IMR-90 (cell line): ENCODE measurements at regions not wholly inside any gene's neighbourhood (a gene's known extent, or its start where the extent isn't known, plus 50 kb on each side); places are given as distances from the start of the nearest gene placed in this dataset.

ENCODE experiments used
- ATAC-seq: fragments of 200-7000 bp; cut with Tn5 transposase; 2 replicates; pipeline ENCODE4 v1.9.1; 2020; ENCODE audit warnings: low read depth, mild to moderate bottlenecking, moderate library complexity
- BruUV-seq: library from RNA; stranded (reverse); fragments of 400-500 nt; replicated peaks from 2 replicates; lab custom pipeline; 2021; lab: Mats Ljungman, UMichigan
- CTCF ChIA-PET: fragments of 300-600 bp; formaldehyde crosslinking; extraction: SDS; loops from one replicate; lab custom pipeline; 2021; ENCODE audit warnings: antibody characterized with exemption; lab: Yijun Ruan, JAX
- POLR2A ChIA-PET: fragments of 300-600 bp; sonication (Branson Sonifier 250); formaldehyde crosslinking; loops from one replicate; lab custom pipeline; 2022; ENCODE audit warnings: antibody characterized with exemption; ENCODE audit not compliant: unreplicated experiment; lab: Charles Lee
- DNase-seq: peaks from one replicate; pipeline ENCODE4 v3.0.0; 2013
- H2AFZ ChIP-seq: replicated peaks from 2 replicates; pipeline ENCODE3; 2013; ENCODE audit warnings: low read length, mild to moderate bottlenecking; ENCODE audit not compliant: poor library complexity
- H2AK5ac ChIP-seq: 2 replicates; pipeline ENCODE4 v1.6.1; 2013; ENCODE audit warnings: low read depth, low read length, inconsistent platforms
- H2AK9ac ChIP-seq: replicated peaks from 2 replicates; pipeline ENCODE3; 2013; ENCODE audit warnings: mild to moderate bottlenecking, low read depth, low read length, moderate library complexity; ENCODE audit not compliant: poor library complexity
- H2BK120ac ChIP-seq: 2 replicates; pipeline ENCODE4 v1.6.1; 2013; ENCODE audit warnings: low read depth, low read length, inconsistent platforms
- H2BK15ac ChIP-seq: 3 replicates; pipeline ENCODE4 v1.6.1; 2013; ENCODE audit warnings: low read depth, low read length, inconsistent platforms
- H2BK20ac ChIP-seq: 2 replicates; pipeline ENCODE4 v1.6.1; 2013; ENCODE audit warnings: low read depth, mild to moderate bottlenecking, inconsistent platforms, low read length, moderate library complexity
- H2BK5ac ChIP-seq: 2 replicates; pipeline ENCODE4 v1.6.1; 2013; ENCODE audit warnings: mild to moderate bottlenecking, low read depth, low read length, inconsistent platforms; ENCODE audit not compliant: poor library complexity, severe bottlenecking
- H3K14ac ChIP-seq: replicated peaks from 2 replicates; pipeline ENCODE4 v1.6.1; 2013; ENCODE audit warnings: low read depth, low read length, inconsistent platforms
- H3K18ac ChIP-seq: 2 replicates; pipeline ENCODE4 v1.6.1; 2013; ENCODE audit warnings: low read depth, low read length, control low read depth
- H3K23ac ChIP-seq: 2 replicates; pipeline ENCODE4 v1.6.1; 2013; ENCODE audit warnings: low read depth, low read length, inconsistent platforms
- H3K27ac ChIP-seq: 2 replicates; pipeline ENCODE4 v1.5.1; 2013; ENCODE audit warnings: mild to moderate bottlenecking, control low read depth, low read length; ENCODE audit not compliant: insufficient read depth
- H3K27me3 ChIP-seq: 2 replicates; pipeline ENCODE4 v1.6.1; 2013; ENCODE audit warnings: low read length; ENCODE audit not compliant: control insufficient read depth, insufficient read depth
- H3K36me3 ChIP-seq: 2 replicates; pipeline ENCODE4 v1.6.1; 2013; ENCODE audit warnings: low read length, mixed read lengths; ENCODE audit not compliant: control insufficient read depth, insufficient read depth
- H3K4ac ChIP-seq: 2 replicates; pipeline ENCODE4 v1.6.1; 2013; ENCODE audit warnings: low read depth, low read length, inconsistent platforms
- H3K4me1 ChIP-seq: 2 replicates; pipeline ENCODE4 v1.6.1; 2013; ENCODE audit warnings: low read length, mixed read lengths; ENCODE audit not compliant: control insufficient read depth, insufficient read depth
- H3K4me2 ChIP-seq: 2 replicates; pipeline ENCODE4 v1.6.1; 2013; ENCODE audit warnings: low read depth, mild to moderate bottlenecking, control low read depth, low read length, moderate library complexity
- H3K4me3 ChIP-seq: 2 replicates; pipeline ENCODE4 v1.5.1; 2013; ENCODE audit warnings: low read depth, mild to moderate bottlenecking, control low read depth, low read length, moderate library complexity; ENCODE audit not compliant: insufficient read depth
- H3K56ac ChIP-seq: 2 replicates; pipeline ENCODE4 v1.6.1; 2013; ENCODE audit warnings: low read length, inconsistent platforms; ENCODE audit not compliant: insufficient read depth; ENCODE audit errors: extremely low read depth
- H3K79me1 ChIP-seq, 2 experiments: 2 replicates each; pipeline ENCODE4 v1.6.1; 2013; ENCODE audit warnings: low read length in 2 of 2, inconsistent platforms in 1 of 2, low read depth in 1 of 2
- H3K9ac ChIP-seq: 2 replicates; pipeline ENCODE4 v1.6.1; 2013; ENCODE audit warnings: low read depth, low read length, control low read depth
- H3K9me1 ChIP-seq: 2 replicates; pipeline ENCODE4 v1.6.1; 2013; ENCODE audit warnings: low read length, inconsistent platforms; ENCODE audit not compliant: insufficient read depth
- H3K9me3 ChIP-seq: 2 replicates; pipeline ENCODE4 v1.6.1; 2013; ENCODE audit warnings: low read length; ENCODE audit not compliant: control insufficient read depth, insufficient read depth
- H4K20me1 ChIP-seq: 2 replicates; pipeline ENCODE4 v1.6.1; 2013; ENCODE audit warnings: low read length, inconsistent platforms; ENCODE audit not compliant: insufficient read depth
- H4K5ac ChIP-seq: 2 replicates; pipeline ENCODE4 v1.6.1; 2013; ENCODE audit warnings: mild to moderate bottlenecking, low read depth, low read length, control low read depth
- H4K8ac ChIP-seq, 2 experiments: 2 replicates each; pipeline ENCODE4 v1.6.1; 2013; ENCODE audit warnings: low read depth in 2 of 2, low read length in 2 of 2, control low read depth in 1 of 2, inconsistent platforms in 1 of 2
- H4K91ac ChIP-seq: 2 replicates; pipeline ENCODE4 v1.6.1; 2013; ENCODE audit warnings: low read depth, low read length, inconsistent platforms; ENCODE audit not compliant: insufficient read depth
- FOS ChIP-seq: fragments of 150-350 bp; IDR thresholded peaks from 2 replicates; pipeline ENCODE4 v1.6.1; 2016; ENCODE audit warnings: low read depth, low read length
- MAZ ChIP-seq: IDR thresholded peaks from 2 replicates; pipeline ENCODE4 v1.6.1; 2012; ENCODE audit warnings: low read depth, mild to moderate bottlenecking, low read length, improper control_type of control experiment, moderate library complexity, borderline replicate concordance
- MXI1 ChIP-seq: IDR thresholded peaks from 2 replicates; pipeline ENCODE4 v1.6.1; 2012; ENCODE audit warnings: low read depth, mild to moderate bottlenecking, low read length, moderate library complexity, borderline replicate concordance
- NFE2L2 ChIP-seq: fragments of 150-350 bp; IDR thresholded peaks from 2 replicates; pipeline ENCODE4 v1.6.1; 2016; ENCODE audit warnings: low read depth, mild to moderate bottlenecking, low read length
- POLR2A ChIP-seq: IDR thresholded peaks from 2 replicates; pipeline ENCODE4 v1.6.1; 2012; ENCODE audit warnings: mild to moderate bottlenecking, low read depth, low read length
- RCOR1 ChIP-seq: IDR thresholded peaks from 2 replicates; pipeline ENCODE4 v1.6.1; 2012; ENCODE audit warnings: mild to moderate bottlenecking, low read length, improper control_type of control experiment; ENCODE audit not compliant: insufficient replicate concordance
- RFX5 ChIP-seq: IDR thresholded peaks from 2 replicates; pipeline ENCODE4 v1.8.0; 2012; ENCODE audit warnings: low read depth, mild to moderate bottlenecking, low read length, moderate library complexity
- SMC3 ChIP-seq: fragments of 150-350 bp; IDR thresholded peaks from 2 replicates; pipeline ENCODE4 v1.6.1; 2016; ENCODE audit warnings: low read depth, mild to moderate bottlenecking, antibody characterized with exemption, low read length, moderate library complexity
- WGBS, 2 experiments: methylation state at CpG; one replicate each; pipeline versions ENCODE4 v1.1.5 to v1.1.7; 2013; ENCODE audit warnings: missing lambda C conversion rate in 2 of 2; ENCODE audit not compliant: insufficient read length in 1 of 2; ENCODE audit errors: extremely low coverage in 2 of 2; 5-methylcytosine and 5-hydroxymethylcytosine counted together
- dilution Hi-C: fragments of 300-500 bp; cut with HindIII; formaldehyde crosslinking; loops from one replicate; pipeline ENCODE4 v1.14.3; 2018; ENCODE audit warnings: low sequenced_read_pairs; ENCODE audit not compliant: unreplicated experiment
- in situ Hi-C: fragments of 300-500 bp; cut with MboI; formaldehyde crosslinking; loops from 3 replicates; pipeline ENCODE4 v1.14.3; 2019; ENCODE audit warnings: low sequenced_read_pairs, inconsistent platforms, mixed read lengths
- intact Hi-C: fragments of 100-400 bp; cut with micrococcal nuclease; formaldehyde crosslinking; loops from 2 replicates; pipeline ENCODE4 v1.10.0; 2022
- TF ChIP-seq, protein P1 (sequence below): conservative IDR thresholded peaks from 2 replicates; pipeline ENCODE4 v1.5.1; 2012; ENCODE audit warnings: mild to moderate bottlenecking, low read depth, low read length, improper control_type of control experiment
- TF ChIP-seq, protein P2 (sequence below): fragments of 150-350 bp; IDR thresholded peaks from 2 replicates; pipeline ENCODE4 v1.6.1; 2017; ENCODE audit warnings: mild to moderate bottlenecking, antibody characterized with exemption, low read length, low read depth
- TF ChIP-seq, protein P3 (sequence below): fragments of 150-350 bp; IDR thresholded peaks from 2 replicates; pipeline ENCODE4 v1.6.1; 2016; ENCODE audit warnings: low read depth, mild to moderate bottlenecking, low read length, moderate library complexity, borderline replicate concordance

DNA sequence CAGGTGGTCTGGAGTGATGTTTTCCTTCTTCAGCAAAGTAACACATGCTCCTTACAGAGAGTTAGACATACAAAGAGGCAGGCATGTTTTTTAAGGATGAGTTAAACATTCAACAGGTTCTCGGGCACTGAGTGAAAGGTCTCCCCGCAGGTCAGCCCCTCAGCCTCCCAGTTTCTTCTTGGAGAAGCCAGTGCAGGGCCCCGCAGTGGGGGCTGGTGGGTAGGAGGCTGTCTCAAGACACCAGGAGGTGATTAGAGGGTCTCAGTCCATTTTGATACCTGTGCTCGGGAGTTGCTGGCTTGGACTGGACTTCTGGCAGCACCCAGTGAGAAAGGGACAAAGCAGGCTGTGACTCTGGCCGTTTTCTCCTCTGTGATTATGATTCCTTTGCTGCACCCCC, 78.6 kb upstream of the ZNF479 start:
- Histone ChIP-seq H2BK5ac (no peak overlapping the region), H3K4me3 (no peak overlapping the region), H3K79me1 (no peaks in the 10 kb centered on the region), H3K4me2 (no peak overlapping the region), H2BK20ac (no peak overlapping the region), H3K27me3 (no peaks in the 10 kb centered on the region), H2AK9ac (no peak overlapping the region), H3K27ac (no peak overlapping the region), H2BK120ac (no peak overlapping the region), H2AFZ (no peak overlapping the region), H3K9me1 (no peaks in the 10 kb centered on the region), H4K91ac (no peak overlapping the region), H3K18ac (no peak overlapping the region), H2AK5ac (no peak overlapping the region), H3K14ac (no peak overlapping the region), H3K4me1 (no peaks in the 10 kb centered on the region), H2BK15ac (no peak overlapping the region), H3K23ac (no peak overlapping the region), H3K56ac (no peak overlapping the region), H3K36me3 (no peaks in the 10 kb centered on the region), H4K20me1 (no peaks in the 10 kb centered on the region), H4K5ac (no peak overlapping the region), H3K4ac (no peak overlapping the region), H4K8ac (no peak overlapping the region), H3K9ac (no peak overlapping the region), H3K9me3 (peaks cover 26% of the 10 kb centered on the region; the same call in 1 of the 2 replicates)
- ATAC-seq: no peak
- ChIA-PET CTCF (no interaction called here), POLR2A (no interaction called here)
- TF ChIP-seq RCOR1 (no peak), MXI1 (no peak), SMC3 (no peak), FOS (no peak), POLR2A (no peak), MAZ (no peak), RFX5 (no peak), NFE2L2 (no peak)
- TF ChIP-seq, protein P1, sequence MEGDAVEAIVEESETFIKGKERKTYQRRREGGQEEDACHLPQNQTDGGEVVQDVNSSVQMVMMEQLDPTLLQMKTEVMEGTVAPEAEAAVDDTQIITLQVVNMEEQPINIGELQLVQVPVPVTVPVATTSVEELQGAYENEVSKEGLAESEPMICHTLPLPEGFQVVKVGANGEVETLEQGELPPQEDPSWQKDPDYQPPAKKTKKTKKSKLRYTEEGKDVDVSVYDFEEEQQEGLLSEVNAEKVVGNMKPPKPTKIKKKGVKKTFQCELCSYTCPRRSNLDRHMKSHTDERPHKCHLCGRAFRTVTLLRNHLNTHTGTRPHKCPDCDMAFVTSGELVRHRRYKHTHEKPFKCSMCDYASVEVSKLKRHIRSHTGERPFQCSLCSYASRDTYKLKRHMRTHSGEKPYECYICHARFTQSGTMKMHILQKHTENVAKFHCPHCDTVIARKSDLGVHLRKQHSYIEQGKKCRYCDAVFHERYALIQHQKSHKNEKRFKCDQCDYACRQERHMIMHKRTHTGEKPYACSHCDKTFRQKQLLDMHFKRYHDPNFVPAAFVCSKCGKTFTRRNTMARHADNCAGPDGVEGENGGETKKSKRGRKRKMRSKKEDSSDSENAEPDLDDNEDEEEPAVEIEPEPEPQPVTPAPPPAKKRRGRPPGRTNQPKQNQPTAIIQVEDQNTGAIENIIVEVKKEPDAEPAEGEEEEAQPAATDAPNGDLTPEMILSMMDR: no peak
- TF ChIP-seq, protein P2, sequence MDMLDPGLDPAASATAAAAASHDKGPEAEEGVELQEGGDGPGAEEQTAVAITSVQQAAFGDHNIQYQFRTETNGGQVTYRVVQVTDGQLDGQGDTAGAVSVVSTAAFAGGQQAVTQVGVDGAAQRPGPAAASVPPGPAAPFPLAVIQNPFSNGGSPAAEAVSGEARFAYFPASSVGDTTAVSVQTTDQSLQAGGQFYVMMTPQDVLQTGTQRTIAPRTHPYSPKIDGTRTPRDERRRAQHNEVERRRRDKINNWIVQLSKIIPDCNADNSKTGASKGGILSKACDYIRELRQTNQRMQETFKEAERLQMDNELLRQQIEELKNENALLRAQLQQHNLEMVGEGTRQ: no peak
- TF ChIP-seq, protein P3, sequence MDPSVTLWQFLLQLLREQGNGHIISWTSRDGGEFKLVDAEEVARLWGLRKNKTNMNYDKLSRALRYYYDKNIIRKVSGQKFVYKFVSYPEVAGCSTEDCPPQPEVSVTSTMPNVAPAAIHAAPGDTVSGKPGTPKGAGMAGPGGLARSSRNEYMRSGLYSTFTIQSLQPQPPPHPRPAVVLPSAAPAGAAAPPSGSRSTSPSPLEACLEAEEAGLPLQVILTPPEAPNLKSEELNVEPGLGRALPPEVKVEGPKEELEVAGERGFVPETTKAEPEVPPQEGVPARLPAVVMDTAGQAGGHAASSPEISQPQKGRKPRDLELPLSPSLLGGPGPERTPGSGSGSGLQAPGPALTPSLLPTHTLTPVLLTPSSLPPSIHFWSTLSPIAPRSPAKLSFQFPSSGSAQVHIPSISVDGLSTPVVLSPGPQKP: no peak
- no CpG with 5 or more reads among the region's 5 CpGs for WGBS, 2 experiments
- DNase-seq: no peak
- dilution Hi-C loops (no loop called here), intact Hi-C loops (no loop called here), in situ Hi-C loops (no loop called here)
- BruUV-seq: no TSS peak
